ENCODE measurements at regions not wholly inside any gene's neighbourhood (a gene's known extent, or its start where the extent isn't known, plus 50 kb on each side); places are given as distances from the start of the nearest gene placed in this dataset.

- no peak for DNase-seq (ENCODE audit: low spot score)
Measured at GRCh38 chr2:219692521-219692920, 65.1 kb downstream of the SLC4A3 start.

GRCh38 chr2:219695145-219695709 lies 67.8 kb downstream of the SLC4A3 start:
- no peak for DNase-seq (ENCODE audit: low spot score)

GRCh38 chr2:219697811-219698747 lies 70.6 kb downstream of the SLC4A3 start:
- DNase-seq (ENCODE audit: low spot score), result no peak

- DNase-seq (ENCODE audit: low spot score), result no peak
Measured at GRCh38 chr2:219698748-219699439, 71.5 kb downstream of the SLC4A3 start.

- no peak for DNase-seq (ENCODE audit: low spot score)
Measured at GRCh38 chr2:219699440-219699821, 72.0 kb downstream of the SLC4A3 start.

- no peak for DNase-seq (ENCODE audit: low spot score)
Measured at GRCh38 chr2:219701847-219702634, 74.6 kb downstream of the SLC4A3 start.

GRCh38 chr2:219702796-219703545 lies 75.5 kb downstream of the SLC4A3 start:
- DNase-seq (ENCODE audit: low spot score), result no peak

GRCh38 chr2:219704878-219705277 lies 77.4 kb downstream of the SLC4A3 start:
- DNase-seq (ENCODE audit: low spot score), result no peak

GRCh38 chr2:219706823-219707281 lies 79.4 kb downstream of the SLC4A3 start:
- no peak for DNase-seq (ENCODE audit: low spot score)

GRCh38 chr2:219707496-219708285 lies 80.3 kb downstream of the SLC4A3 start:
- no peak for DNase-seq (ENCODE audit: low spot score)

- DNase-seq (ENCODE audit: low spot score), result no peak
Measured at GRCh38 chr2:219709331-219709761, 81.9 kb downstream of the SLC4A3 start.

- DNase-seq (ENCODE audit: low spot score), result no peak
Measured at GRCh38 chr2:219713110-219713509, 85.7 kb downstream of the SLC4A3 start.

GRCh38 chr2:219714681-219715400 lies 87.4 kb downstream of the SLC4A3 start:
- DNase-seq (ENCODE audit: low spot score), result no peak

- DNase-seq (ENCODE audit: low spot score), result no peak
Measured at GRCh38 chr2:219718066-219718465, 90.6 kb downstream of the SLC4A3 start.

GRCh38 chr2:219719521-219719920 lies 92.1 kb downstream of the SLC4A3 start:
- no peak for DNase-seq (ENCODE audit: low spot score)

GRCh38 chr2:219720956-219721355 lies 93.5 kb downstream of the SLC4A3 start:
- DNase-seq (ENCODE audit: low spot score), result no peak

GRCh38 chr2:219722276-219722879 lies 94.9 kb downstream of the SLC4A3 start:
- no peak for DNase-seq (ENCODE audit: low spot score)

- DNase-seq (ENCODE audit: low spot score), result no peak
Measured at GRCh38 chr2:219723311-219723710, 95.9 kb downstream of the SLC4A3 start.

- DNase-seq (ENCODE audit: low spot score), result no peak
Measured at GRCh38 chr2:219724628-219725027, 97.2 kb downstream of the SLC4A3 start.

Data from CD4-positive, alpha-beta T cell treated with Interleukin-6 at 100 ng/mL for 8 hours (primary cell).